K562 (cell line): ENCODE measurements at regions not wholly inside any gene's neighbourhood (a gene's known extent, or its start where the extent isn't known, plus 50 kb on each side); places are given as distances from the start of the nearest gene placed in this dataset.

Experiments
- ATAC-seq: fragments of 200-7000 bp; cut with Tn5 transposase; 3 replicates; pipeline ENCODE4 v1.9.1; 2020; ENCODE audit warnings: moderate library complexity
- BruUV-seq: library from RNA; stranded (reverse); fragments of 400-500 nt; replicated peaks from 2 replicates; lab custom pipeline; 2021; lab: Mats Ljungman, UMichigan
- CTCF ChIA-PET: fragments of 300-600 bp; formaldehyde crosslinking; extraction: SDS; loops from one replicate; lab custom pipeline; 2021; ENCODE audit warnings: low intra/inter-chr PET ratio; lab: Yijun Ruan, JAX
- POLR2A ChIA-PET: fragments of 300-600, 350-650 bp; sonication (Branson Sonifier 250); formaldehyde crosslinking; extraction: SDS; loops from one replicate; lab custom pipeline; 2021; ENCODE audit warnings: antibody characterized with exemption, inconsistent platforms; lab: Yijun Ruan, JAX
- DNase-seq, 4 experiments: peaks; one replicate each; pipeline versions ENCODE4 v3.0.0 to v3.0.0-alpha.2; 2011 to 2018; ENCODE audit warnings: low spot score in 3 of 4, mixed read lengths in 3 of 4; ENCODE audit errors: extremely low read depth in 1 of 4
- FAIRE-seq: peaks from 2 replicates; lab custom pipeline; 2011; peaks lifted over from hg19 to GRCh38; lab: Jason Lieb, UNC
- H2AFZ ChIP-seq: 2 replicates; pipeline ENCODE4 v1.6.0; 2011; ENCODE audit warnings: low read depth, low read length, control low read depth, inconsistent platforms
- H3K27ac ChIP-seq: fragments of 200-600 bp; 3 replicates; pipeline ENCODE4 v1.8.0; 2011; ENCODE audit warnings: low read depth, mild to moderate bottlenecking, control low read depth, inconsistent platforms, low read length, moderate library complexity, mixed read lengths; ENCODE audit errors: extremely low read depth
- H3K27me3 ChIP-seq, 2 experiments: fragments of 300-600 bp in 1 of 2; 2 replicates in 1 of 2; 3 replicates in 1 of 2; pipeline versions ENCODE4 v1.6.0 to v1.8.0; 2011; ENCODE audit warnings: inconsistent platforms in 2 of 2, low read length in 2 of 2, mild to moderate bottlenecking in 1 of 2, mixed read lengths in 1 of 2, moderate library complexity in 1 of 2; ENCODE audit not compliant: control insufficient read depth in 2 of 2, insufficient read depth in 2 of 2
- H3K36me3 ChIP-seq: fragments of 300-600 bp; 3 replicates; pipeline ENCODE4 v1.8.0; 2011; ENCODE audit warnings: mild to moderate bottlenecking, low read length, inconsistent platforms; ENCODE audit not compliant: control insufficient read depth, insufficient read depth
- H3K4me1 ChIP-seq, 2 experiments: fragments of 200-600 bp in 1 of 2; replicated peaks in 1 of 2; 2 replicates in 1 of 2; 3 replicates in 1 of 2; pipeline versions ENCODE4 v1.5.1 to v1.8.0; 2011; ENCODE audit warnings: inconsistent platforms in 2 of 2, low read length in 2 of 2, mild to moderate bottlenecking in 1 of 2, mixed read lengths in 1 of 2, moderate library complexity in 1 of 2; ENCODE audit not compliant: control insufficient read depth in 2 of 2, insufficient read depth in 2 of 2
- H3K4me2 ChIP-seq: 2 replicates; pipeline ENCODE4 v1.6.1; 2011; ENCODE audit warnings: low read length, control low read depth, inconsistent platforms, mixed read lengths; ENCODE audit not compliant: insufficient read depth
- H3K4me3 ChIP-seq: fragments of 200-600 bp; sonication (generic), shearing (Covaris generic); 2 replicates; pipeline ENCODE4 v1.5.1; 2016; ENCODE audit warnings: control low read depth, inconsistent platforms
- H3K79me2 ChIP-seq: fragments of 200-600 bp; 3 replicates; pipeline ENCODE4 v1.8.0; 2011; ENCODE audit warnings: low read length, inconsistent platforms; ENCODE audit not compliant: control insufficient read depth, insufficient read depth
- H3K9ac ChIP-seq, 2 experiments: 2 replicates each; pipeline versions ENCODE4 v1.6.0 to v1.6.1; 2011; ENCODE audit warnings: low read depth in 2 of 2, low read length in 2 of 2, control low read depth in 1 of 2, inconsistent platforms in 1 of 2, mild to moderate bottlenecking in 1 of 2, mixed read lengths in 1 of 2; ENCODE audit not compliant: insufficient read depth in 1 of 2
- H3K9me1 ChIP-seq: one replicate; pipeline ENCODE4 v1.6.0; 2011; ENCODE audit warnings: inconsistent platforms, mild to moderate bottlenecking, low read length, moderate library complexity; ENCODE audit not compliant: control insufficient read depth, insufficient read depth
- H3K9me3 ChIP-seq: replicated peaks from 2 replicates; pipeline ENCODE4 v1.5.1; 2011; ENCODE audit warnings: low read depth, low read length, inconsistent platforms; ENCODE audit not compliant: control insufficient read depth, insufficient read depth
- H4K20me1 ChIP-seq: replicated peaks from 2 replicates; pipeline ENCODE4 v1.6.1; 2011; ENCODE audit warnings: low read length, inconsistent platforms, mixed read lengths; ENCODE audit not compliant: control insufficient read depth, insufficient read depth
- CTCF ChIP-seq, 3 experiments: IDR thresholded peaks in 2 of 3; conservative IDR thresholded peaks in 1 of 3; 2 replicates each; pipeline ENCODE4 v1.5.1; 2011 to 2012; ENCODE audit warnings: low read length in 3 of 3, mild to moderate bottlenecking in 3 of 3, control low read depth in 2 of 3, improper control_type of control experiment in 1 of 3, inconsistent platforms in 1 of 3, low read depth in 1 of 3, mixed read lengths in 1 of 3, moderate library complexity in 1 of 3; ENCODE audit not compliant: insufficient read depth in 2 of 3
- HDGF ChIP-seq: fragments of 450-650 bp; IDR thresholded peaks from 2 replicates; pipeline ENCODE4 v1.6.1; 2016
- HES1 ChIP-seq: fragments of 450-650 bp; IDR thresholded peaks from 2 replicates; pipeline ENCODE4 v1.6.1; 2016; ENCODE audit warnings: low read depth, mild to moderate bottlenecking, moderate library complexity
- IRF9 ChIP-seq: fragments of 450-650 bp; IDR thresholded peaks from 2 replicates; pipeline ENCODE4 v1.6.1; 2016; ENCODE audit warnings: missing biosample characterization, missing genetic modification characterization
- RBM17 ChIP-seq: fragments of 200-400 bp; formaldehyde crosslinking; IDR thresholded peaks from 2 replicates; pipeline ENCODE4 v1.6.1; 2017; ENCODE audit warnings: low read depth, mild to moderate bottlenecking, low read length, borderline replicate concordance
- TFE3 ChIP-seq: fragments of 450-650 bp; formaldehyde crosslinking; IDR thresholded peaks from 2 replicates; pipeline ENCODE4 v1.4.0; 2020; ENCODE audit warnings: mild to moderate bottlenecking, mixed read lengths
- ZNF140 ChIP-seq: fragments of 250-450 bp; sonication (Bioruptor Pico); IDR thresholded peaks from 2 replicates; pipeline ENCODE4 v1.8.0; 2021; ENCODE audit warnings: moderate library complexity, mild to moderate bottlenecking, inconsistent platforms
- ZNF395 ChIP-seq: fragments of 200-800 bp; sonication (Bioruptor generic); IDR thresholded peaks from 2 replicates; pipeline ENCODE4 v1.6.1; 2017; ENCODE audit warnings: missing genetic modification characterization, missing compliant biosample characterization
- WGBS: fragments of 100-300 bp; shearing (Covaris generic); methylation state at CpG from one replicate; pipeline ENCODE4 v1.1.6; 2016; ENCODE audit warnings: low coverage, mixed read lengths; ENCODE audit not compliant: insufficient coverage; ENCODE audit errors: missing lambda C conversion rate; 5-methylcytosine and 5-hydroxymethylcytosine counted together
- in situ Hi-C: fragments of 300-500 bp; cut with MboI; formaldehyde crosslinking; loops from 4 replicates; pipeline ENCODE4 v1.15.0; 2018; ENCODE audit warnings: inconsistent platforms, mixed read lengths
- intact Hi-C: fragments of 100-400 bp; cut with micrococcal nuclease; formaldehyde crosslinking; loops from 2 replicates; pipeline ENCODE4 v1.14.2; 2022

- TF ChIP-seq ZNF395: no peak
- no peak for TF ChIP-seq ZNF140
- TF ChIP-seq RBM17: no peak
- TF ChIP-seq TFE3: no peak
Observed at GRCh38 chr20:48181261-48181935, 396.1 kb upstream of the SULF2 start (continued).

- no peaks in the 10 kb centered on the region for H3K79me2 ChIP-seq
- H3K36me3 ChIP-seq: no peaks in the 10 kb centered on the region
- H3K9ac ChIP-seq: no peak overlapping the region
- DNase-seq: no peak
- no peak for ATAC-seq
- H3K27ac ChIP-seq: no peak overlapping the region
- POLR2A ChIA-PET: no interaction called here
- TF ChIP-seq CTCF (IDR thresholded peaks at IDR 0.05 in 2 of 3, conservative IDR thresholded peaks at IDR 0.05 in 1 of 3; ENCODE audit: insufficient read depth in 2 of 3, low read depth in 1 of 3, low read length in 3 of 3): no peak
- no peak for TF ChIP-seq IRF9
- TF ChIP-seq HDGF: no peak
- TF ChIP-seq HES1: no peak
- FAIRE-seq: no peak
- 0% methylated on average over 3 of the region's 3 CpGs for WGBS
- H3K4me2 ChIP-seq: no peak overlapping the region
- no peaks in the 10 kb centered on the region for H4K20me1 ChIP-seq
- no peak overlapping the region for H3K4me3 ChIP-seq
- peaks cover 2 to 9% of the 10 kb centered on the region in 2 experiments; a peak in 3 of 5 replicates for H3K27me3 ChIP-seq
- no peaks in the 10 kb centered on the region for H3K9me3 ChIP-seq
- intact Hi-C loops: no loop called here
- H2AFZ ChIP-seq: no peak overlapping the region
- CTCF ChIA-PET: no interaction called here
- H3K9me1 ChIP-seq: no peaks in the 10 kb centered on the region
- H3K4me1 ChIP-seq: no peaks in the 10 kb centered on the region
- in situ Hi-C loops: no loop called here
- no TSS peak for BruUV-seq
Observed at GRCh38 chr20:48180618-48181017, 395.3 kb upstream of the SULF2 start.
